CD14-positive monocyte (primary cell): ENCODE measurements at regions not wholly inside any gene's neighbourhood (a gene's known extent, or its start where the extent isn't known, plus 50 kb on each side); places are given as distances from the start of the nearest gene placed in this dataset.
A peak's percentile ranks its signal among the peaks of the same experiment; 100 is the strongest.

Experiments
- DNase-seq, 3 donors: peaks; one replicate each; pipeline ENCODE4 v3.0.0-alpha.2; 2011 to 2022
- H2AFZ ChIP-seq: 2 replicates; pipeline ENCODE4 v1.6.0; 2012; ENCODE audit warnings: mild to moderate bottlenecking, low read depth, low read length, inconsistent platforms; ENCODE audit not compliant: insufficient read depth, poor library complexity, severe bottlenecking
- H3K27ac ChIP-seq, 2 donors: 1 replicate in 1 of 2; 2 replicates in 1 of 2; pipeline ENCODE4 v1.5.1; 2012 to 2013; ENCODE audit warnings: low read length in 2 of 2, control low read depth in 1 of 2, inconsistent platforms in 1 of 2, low read depth in 1 of 2, mild to moderate bottlenecking in 1 of 2
- H3K27me3 ChIP-seq, 2 donors: one replicate each; pipeline versions ENCODE4 v1.6.0 to v1.6.1; 2011 to 2013; ENCODE audit warnings: low read length in 2 of 2; ENCODE audit not compliant: control insufficient read depth in 2 of 2, insufficient read depth in 2 of 2
- H3K36me3 ChIP-seq, 2 donors: replicated peaks in 1 of 2; 1 replicate in 1 of 2; 2 replicates in 1 of 2; pipeline versions ENCODE4 v1.5.1 to v1.6.1; 2012 to 2013; ENCODE audit warnings: low read length in 2 of 2, control low read depth in 1 of 2, inconsistent platforms in 1 of 2, mild to moderate bottlenecking in 1 of 2; ENCODE audit not compliant: insufficient read depth in 2 of 2, control insufficient read depth in 1 of 2
- H3K4me1 ChIP-seq, 2 donors: 1 replicate in 1 of 2; 2 replicates in 1 of 2; pipeline versions ENCODE4 v1.5.1 to v1.6.1; 2012 to 2013; ENCODE audit warnings: low read length in 2 of 2, control low read depth in 1 of 2, inconsistent platforms in 1 of 2, mild to moderate bottlenecking in 1 of 2, moderate library complexity in 1 of 2; ENCODE audit not compliant: insufficient read depth in 2 of 2, control insufficient read depth in 1 of 2
- H3K4me2 ChIP-seq: replicated peaks from 2 replicates; pipeline ENCODE3; 2012; ENCODE audit warnings: low read length, moderate library complexity, mild to moderate bottlenecking; ENCODE audit not compliant: poor library complexity, severe bottlenecking; ENCODE audit errors: extremely low read depth
- H3K4me3 ChIP-seq, 3 experiments: fragments of 200-600 bp in 1 of 3; sonication (generic) in 1 of 3; replicated peaks in 1 of 3; 1 replicate in 2 of 3; 2 replicates in 1 of 3; pipeline ENCODE4 v1.5.1; 2011 to 2013; ENCODE audit warnings: low read length in 3 of 3, mild to moderate bottlenecking in 3 of 3, control low read depth in 2 of 3, low read depth in 2 of 3, inconsistent platforms in 1 of 3, moderate library complexity in 1 of 3
- H3K79me2 ChIP-seq: 2 replicates; pipeline ENCODE4 v1.6.0; 2012; ENCODE audit warnings: mild to moderate bottlenecking, control low read depth, inconsistent platforms, low read length, moderate library complexity; ENCODE audit not compliant: insufficient read depth
- H3K9ac ChIP-seq: 2 replicates; pipeline ENCODE4 v1.6.0; 2017; ENCODE audit warnings: low read length, mild to moderate bottlenecking; ENCODE audit not compliant: insufficient read depth, poor library complexity, severe bottlenecking
- H3K9me3 ChIP-seq, 2 donors: replicated peaks in 1 of 2; 1 replicate in 1 of 2; 2 replicates in 1 of 2; pipeline versions ENCODE4 v1.5.1 to v1.6.1; 2012 to 2013; ENCODE audit warnings: low read length in 2 of 2, control low read depth in 1 of 2; ENCODE audit not compliant: control insufficient read depth in 1 of 2, insufficient read depth in 1 of 2
- H4K20me1 ChIP-seq: 2 replicates; pipeline ENCODE4 v1.6.0; 2012; ENCODE audit warnings: mild to moderate bottlenecking, low read length, control low read depth, moderate library complexity; ENCODE audit not compliant: insufficient read depth
- H3K27ac Mint-ChIP-seq, 7 donors: one replicate each; pipeline ENCODE4 v1.8.0; 2020; ENCODE audit warnings: mild to moderate bottlenecking in 7 of 7, mixed read lengths in 7 of 7, moderate library complexity in 6 of 7, inconsistent platforms in 2 of 7
- H3K27me3 Mint-ChIP-seq, 3 donors: one replicate each; pipeline ENCODE4 v1.8.0; 2021 to 2022; ENCODE audit warnings: low read depth in 3 of 3, mild to moderate bottlenecking in 3 of 3, mixed read lengths in 3 of 3, moderate library complexity in 3 of 3, inconsistent platforms in 1 of 3
- H3K36me3 Mint-ChIP-seq, 2 donors: one replicate each; pipeline ENCODE4 v1.8.0; 2020; ENCODE audit warnings: mixed read lengths in 2 of 2, inconsistent platforms in 1 of 2, mild to moderate bottlenecking in 1 of 2
- H3K4me1 Mint-ChIP-seq: one replicate; pipeline ENCODE4 v1.8.0; 2020; ENCODE audit warnings: mild to moderate bottlenecking, mixed read lengths
- H3K4me3 Mint-ChIP-seq, 2 donors: one replicate each; pipeline ENCODE4 v1.8.0; 2020; ENCODE audit warnings: mild to moderate bottlenecking in 2 of 2, mixed read lengths in 2 of 2, moderate library complexity in 1 of 2
- H3K9me3 Mint-ChIP-seq, 7 donors: one replicate each; pipeline ENCODE4 v1.8.0; 2020 to 2022; ENCODE audit warnings: mixed read lengths in 7 of 7, mild to moderate bottlenecking in 6 of 7, moderate library complexity in 6 of 7, inconsistent platforms in 2 of 7
- CTCF ChIP-seq: fragments of 200-600 bp; IDR thresholded peaks from one replicate; pipeline ENCODE4 v1.8.0; 2022; ENCODE audit warnings: antibody characterized with exemption, mild to moderate bottlenecking
- WGBS: methylation state at CpG from one replicate; pipeline ENCODE4 v1.1.5; 2013; ENCODE audit warnings: missing lambda C conversion rate; ENCODE audit not compliant: insufficient coverage; 5-methylcytosine and 5-hydroxymethylcytosine counted together
- intact Hi-C, 2 donors: fragments of 100-400 bp; cut with micrococcal nuclease; formaldehyde crosslinking; loops; one replicate each; pipeline versions ENCODE4 v1.15.0 to v1.15.1; 2023

DNA sequence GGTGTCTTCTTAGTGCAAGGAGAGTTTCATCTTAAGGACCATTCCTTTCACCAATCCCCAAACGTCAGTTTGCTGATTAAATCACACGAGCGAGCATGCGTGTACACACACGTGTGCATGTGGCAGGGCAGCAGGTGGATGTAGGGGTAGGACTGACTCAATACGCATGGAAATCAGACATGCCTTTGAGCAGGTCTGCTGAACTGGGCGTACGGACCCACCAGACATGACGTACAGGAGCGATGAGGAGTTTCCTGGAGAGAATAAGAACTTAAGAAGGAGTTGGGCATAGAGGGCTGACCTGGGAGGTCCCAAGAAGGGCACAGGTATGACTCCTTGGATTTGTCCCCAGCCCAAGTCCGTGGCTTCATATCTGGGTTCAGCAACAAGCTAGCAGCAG lies 170.0 kb downstream of the FGF18 start:
- no peak overlapping the region for H3K27ac ChIP-seq
- Mint-ChIP-seq H3K4me3 (no peak overlapping the region), H3K4me1 (peaks cover 4% of the 10 kb centered on the region), H3K9me3 (no peaks in the 10 kb centered on the region), H3K27me3 (peaks cover 0 to 5% (median 2%) of the 10 kb centered on the region in 3 donors), H3K27ac (peak overlapping the region in 1 of 7 donors; percentile 81), H3K36me3 (no peaks in the 10 kb centered on the region)
- H3K9ac ChIP-seq, result no peak overlapping the region
- no peak for TF ChIP-seq CTCF
- no peak overlapping the region for H3K4me2 ChIP-seq
- H3K36me3 ChIP-seq, result no peaks in the 10 kb centered on the region
- intact Hi-C loops, result no loop called here
- no peaks in the 10 kb centered on the region for H4K20me1 ChIP-seq
- no peaks in the 10 kb centered on the region for H3K9me3 ChIP-seq
- no peaks in the 10 kb centered on the region for H3K27me3 ChIP-seq
- H3K4me1 ChIP-seq, result no peaks in the 10 kb centered on the region
- H3K79me2 ChIP-seq, result no peaks in the 10 kb centered on the region
- DNase-seq, result no peak
- 98% methylated on average over 10 of the region's 11 CpGs for WGBS
- H2AFZ ChIP-seq, result no peak overlapping the region
- H3K4me3 ChIP-seq, result no peak overlapping the region

DNA sequence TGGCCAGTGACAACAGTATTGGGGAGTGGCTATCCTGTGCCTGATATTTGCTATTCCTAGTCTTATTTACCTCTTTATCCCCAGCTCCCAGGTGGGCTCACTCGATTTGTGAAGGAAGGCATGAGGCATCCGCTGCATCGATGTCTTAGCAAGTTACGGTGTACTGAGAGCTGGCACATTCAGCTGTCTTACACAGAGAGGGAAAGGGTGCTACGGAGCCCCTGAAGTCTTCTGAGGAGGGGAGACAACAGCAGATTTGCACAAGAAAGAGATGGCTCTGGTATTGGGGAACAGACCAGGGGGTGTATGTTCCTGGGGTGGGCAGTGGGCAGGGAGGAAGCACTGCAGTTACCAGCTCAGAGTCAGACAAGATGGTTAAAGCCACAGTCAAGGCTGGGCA lies 172.6 kb downstream of the FGF18 start:
- H3K9me3 ChIP-seq, result no peaks in the 10 kb centered on the region
- peaks cover 0 to 1% (median 0%) of the 10 kb centered on the region in 7 donors for H3K9me3 Mint-ChIP-seq
- no peaks in the 10 kb centered on the region for H3K27me3 ChIP-seq
- H3K27ac Mint-ChIP-seq, result no peak overlapping the region
- H4K20me1 ChIP-seq, result no peaks in the 10 kb centered on the region
- intact Hi-C loops, result no loop called here
- H3K4me3 ChIP-seq, result no peak overlapping the region
- WGBS, result 95% methylated on average over 5 of the region's 5 CpGs
- no peak for TF ChIP-seq CTCF
- no peak overlapping the region for H2AFZ ChIP-seq
- H3K36me3 ChIP-seq, result no peaks in the 10 kb centered on the region
- H3K4me1 Mint-ChIP-seq, result peaks cover 4% of the 10 kb centered on the region
- H3K9ac ChIP-seq, result no peak overlapping the region
- no peak for DNase-seq
- H3K27me3 Mint-ChIP-seq, result peaks cover 0 to 5% (median 2%) of the 10 kb centered on the region in 3 donors
- H3K36me3 Mint-ChIP-seq, result no peaks in the 10 kb centered on the region
- no peak overlapping the region for H3K4me2 ChIP-seq
- no peak overlapping the region for H3K4me3 Mint-ChIP-seq
- no peaks in the 10 kb centered on the region for H3K79me2 ChIP-seq
- H3K27ac ChIP-seq, result no peak overlapping the region
- H3K4me1 ChIP-seq, result no peaks in the 10 kb centered on the region
